GM10266 (cell line): ENCODE measurements at regions not wholly inside any gene's neighbourhood (a gene's known extent, or its start where the extent isn't known, plus 50 kb on each side); places are given as distances from the start of the nearest gene placed in this dataset.
"Not testable (repeated sequence)": the region's sequence is repeated elsewhere in the genome, so short reads cannot be mapped to it uniquely, and the experiment has no call there.

Source experiments
- DNase-seq: peaks from one replicate; pipeline ENCODE4 v3.0.0; 2012; ENCODE audit errors: extremely low spot score
- TF ChIP-seq, protein P1 (sequence below): IDR thresholded peaks from 2 replicates; pipeline ENCODE4 v1.5.1; 2012; ENCODE audit warnings: mild to moderate bottlenecking, low read depth; ENCODE audit not compliant: control insufficient read depth, insufficient read depth; ENCODE audit errors: missing control alignments

DNA sequence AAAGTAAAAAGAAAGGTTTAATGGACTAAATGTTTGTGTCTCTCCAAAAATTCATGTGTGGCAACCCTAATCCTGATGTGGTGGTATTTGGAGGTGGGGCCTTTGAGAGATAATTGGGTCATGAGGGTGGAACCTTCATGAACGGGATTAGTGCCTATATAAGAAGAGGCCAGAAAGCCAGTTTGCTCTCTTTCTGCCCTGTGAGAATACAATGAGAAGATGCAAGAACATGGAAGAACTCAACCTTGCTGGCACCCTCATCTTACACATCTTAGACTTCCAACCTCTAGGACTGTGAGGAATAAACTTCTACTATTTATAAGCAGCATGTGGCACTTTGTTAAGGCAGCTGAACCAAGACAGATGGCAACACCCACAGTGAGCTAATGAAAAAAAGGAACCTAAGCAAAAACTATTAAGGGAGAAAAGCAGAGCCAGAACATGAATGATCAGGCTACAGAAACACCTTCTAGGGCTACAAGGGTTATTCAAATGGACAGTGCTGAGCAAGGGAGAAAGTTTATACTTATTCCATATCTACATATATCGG lies 159.5 kb downstream of the PLK2 start:
- TF ChIP-seq, protein P1, sequence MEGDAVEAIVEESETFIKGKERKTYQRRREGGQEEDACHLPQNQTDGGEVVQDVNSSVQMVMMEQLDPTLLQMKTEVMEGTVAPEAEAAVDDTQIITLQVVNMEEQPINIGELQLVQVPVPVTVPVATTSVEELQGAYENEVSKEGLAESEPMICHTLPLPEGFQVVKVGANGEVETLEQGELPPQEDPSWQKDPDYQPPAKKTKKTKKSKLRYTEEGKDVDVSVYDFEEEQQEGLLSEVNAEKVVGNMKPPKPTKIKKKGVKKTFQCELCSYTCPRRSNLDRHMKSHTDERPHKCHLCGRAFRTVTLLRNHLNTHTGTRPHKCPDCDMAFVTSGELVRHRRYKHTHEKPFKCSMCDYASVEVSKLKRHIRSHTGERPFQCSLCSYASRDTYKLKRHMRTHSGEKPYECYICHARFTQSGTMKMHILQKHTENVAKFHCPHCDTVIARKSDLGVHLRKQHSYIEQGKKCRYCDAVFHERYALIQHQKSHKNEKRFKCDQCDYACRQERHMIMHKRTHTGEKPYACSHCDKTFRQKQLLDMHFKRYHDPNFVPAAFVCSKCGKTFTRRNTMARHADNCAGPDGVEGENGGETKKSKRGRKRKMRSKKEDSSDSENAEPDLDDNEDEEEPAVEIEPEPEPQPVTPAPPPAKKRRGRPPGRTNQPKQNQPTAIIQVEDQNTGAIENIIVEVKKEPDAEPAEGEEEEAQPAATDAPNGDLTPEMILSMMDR: no peak
- DNase-seq: no peak

DNA sequence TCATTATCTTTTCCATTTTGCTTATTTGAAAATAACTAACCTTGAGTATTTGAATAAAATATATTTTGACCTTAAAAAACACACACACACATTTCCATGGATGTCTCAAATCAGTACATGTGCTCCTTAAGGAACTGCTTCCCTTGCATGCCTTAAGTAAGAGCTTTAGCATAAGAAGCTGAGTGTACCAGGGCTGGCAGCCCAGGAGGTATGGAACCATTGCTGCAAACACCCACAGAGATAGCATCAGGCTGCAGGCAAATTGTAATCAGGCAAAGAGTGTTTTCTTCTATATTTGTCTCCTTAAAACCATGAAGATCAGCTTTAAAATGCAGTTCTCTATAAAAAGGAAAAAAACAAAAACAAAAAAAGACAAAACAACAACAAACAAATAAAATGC lies 160.6 kb downstream of the PLK2 start:
- DNase-seq: no peak
- TF ChIP-seq, protein P1: no peak

DNA sequence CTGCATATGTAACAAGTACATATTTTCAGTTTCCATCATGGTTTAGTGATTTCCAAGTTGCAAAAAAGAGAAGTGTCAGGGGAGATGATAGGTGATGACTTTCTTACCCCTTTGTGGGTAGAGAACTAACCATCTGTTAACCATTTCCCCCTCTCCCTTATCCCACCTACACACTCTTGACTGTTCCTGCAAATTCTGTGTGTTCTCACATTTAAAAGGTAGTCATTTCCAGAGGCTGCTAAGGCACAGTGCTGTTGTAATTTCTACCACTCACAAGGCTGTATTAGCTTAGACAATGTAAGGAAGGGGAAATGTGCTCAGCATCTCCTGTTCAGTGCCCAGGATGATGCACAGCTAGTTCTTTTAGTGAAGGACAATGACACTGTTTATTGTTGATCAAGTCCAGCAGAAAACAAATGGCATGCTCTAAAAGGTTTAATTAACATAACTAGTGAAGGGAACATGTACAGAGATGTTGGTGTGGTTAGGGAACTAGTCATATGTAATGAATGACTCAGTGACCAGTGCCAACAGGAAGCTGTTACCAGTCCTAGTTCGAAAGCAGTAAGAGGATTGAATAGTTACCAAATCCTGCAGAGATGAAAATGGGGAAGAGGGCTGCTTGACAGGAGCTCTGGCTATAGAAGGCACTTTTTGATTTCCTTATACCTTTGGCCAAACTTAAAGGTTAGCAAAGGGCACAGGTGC lies 165.1 kb downstream of the PLK2 start:
- TF ChIP-seq, protein P1: no peak
- no peak for DNase-seq

DNA sequence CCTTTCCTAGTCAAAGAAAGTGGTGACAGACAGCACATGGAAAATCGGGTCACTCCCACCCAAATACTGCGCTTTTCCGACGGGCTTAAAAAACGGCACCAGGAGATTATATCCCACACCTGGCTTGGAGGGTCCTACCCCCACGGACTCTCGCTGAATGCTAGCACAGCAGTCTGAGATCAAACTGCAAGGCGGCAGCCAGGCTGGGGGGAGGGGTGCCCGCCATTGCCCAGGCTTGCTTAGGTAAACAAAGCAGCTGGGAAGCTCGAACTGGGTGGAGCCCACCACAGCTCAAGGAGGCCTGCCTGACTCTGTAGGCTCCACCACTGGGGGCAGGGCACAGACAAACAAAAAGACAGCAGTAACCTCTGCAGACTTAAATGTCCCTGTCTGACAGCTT lies 171.6 kb downstream of the PLK2 start:
- not testable (repeated sequence) for DNase-seq

DNA sequence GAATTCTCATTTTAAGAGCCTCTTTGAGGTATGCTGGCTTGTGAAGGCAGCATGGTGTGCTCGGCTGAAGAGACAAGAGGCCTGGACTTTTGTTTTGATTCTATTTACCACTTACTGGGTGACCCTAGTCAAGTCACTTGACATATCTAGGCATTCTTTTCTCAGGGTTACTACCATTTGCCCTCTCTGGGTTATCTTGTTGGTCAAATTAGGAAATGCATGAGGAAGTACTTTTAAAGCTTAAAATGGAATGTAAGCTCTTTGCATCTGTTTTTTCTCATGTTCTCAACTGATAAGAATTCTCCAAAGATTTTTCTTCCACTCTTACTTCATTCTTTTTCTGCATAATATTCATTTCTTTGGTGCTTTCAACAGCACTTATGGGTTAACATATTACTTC lies 173.1 kb downstream of the PLK2 start:
- no peak for DNase-seq
- TF ChIP-seq, protein P1: no peak

DNA sequence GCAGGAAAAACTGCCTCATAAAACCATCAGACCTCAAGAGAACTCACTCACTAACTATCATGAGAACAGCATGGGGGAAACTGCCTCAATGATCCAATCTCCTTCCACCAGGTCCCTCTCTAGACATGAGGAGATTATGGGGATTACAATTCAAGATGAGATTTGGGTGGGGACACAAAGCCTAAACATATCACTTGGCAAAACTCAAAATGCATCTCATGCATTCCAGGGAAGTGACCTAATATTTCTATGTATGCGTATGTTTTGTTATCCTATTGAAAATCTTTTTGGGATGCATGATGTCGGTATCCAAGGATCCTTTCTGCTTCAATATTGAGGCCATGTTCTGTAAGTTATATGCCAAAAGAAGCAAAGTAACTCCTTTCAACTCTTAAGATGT lies 174.0 kb downstream of the PLK2 start:
- TF ChIP-seq, protein P1: no peak
- DNase-seq: no peak

DNA sequence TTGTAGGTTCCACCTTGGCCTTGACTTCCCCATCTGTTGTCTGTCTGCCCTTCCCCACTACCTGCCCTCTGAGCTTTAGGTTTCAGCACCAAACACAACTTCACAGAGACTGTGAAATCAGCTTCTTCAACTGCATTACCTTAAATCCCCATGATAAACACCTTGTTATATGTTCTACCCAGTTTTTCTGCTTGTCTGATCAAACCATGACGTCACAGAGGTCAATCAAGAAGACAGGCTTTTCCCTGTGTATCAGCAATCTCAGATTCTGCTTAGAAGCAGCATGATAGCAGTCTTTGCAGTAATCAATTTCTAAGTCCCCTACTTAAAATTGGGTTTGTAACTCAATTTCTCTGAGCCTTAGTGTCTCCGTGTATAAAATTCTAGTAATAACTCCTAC lies 175.0 kb downstream of the PLK2 start:
- no peak for DNase-seq
- TF ChIP-seq, protein P1: no peak
